ENCODE measurements at regions not wholly inside any gene's neighbourhood (a gene's known extent, or its start where the extent isn't known, plus 50 kb on each side); places are given as distances from the start of the nearest gene placed in this dataset.

GRCh38 chr22:48098921-48099245 is 1336.4 kb downstream of the TBC1D22A start:
- Histone ChIP-seq H3K4me1 (peaks cover 44 to 95% (median 72%) of the 10 kb centered on the region in 10 experiments), H3K4me2 (peak overlapping the region; percentile 60 to 100 (median 97)), H3K27ac (peak overlapping the region in 9 of 11 experiments; percentile 11 to 90 (median 74); a peak in 16 of 22 replicates), H3K4me3 (peak overlapping the region in 8 of 10 experiments; percentile 11 to 63 (median 50); a peak in 12 of 20 replicates), H3K9me3 (replicated peaks in 1 of 11) (peaks cover 11 to 22% (median 21%) of the 10 kb centered on the region in 11 experiments; a peak in 19 of 22 replicates), H3K27me3 (peaks cover 0 to 45% (median 0%) of the 10 kb centered on the region in 11 experiments; a peak in 7 of 22 replicates), H3K9ac (peak overlapping the region in 8 of 11 experiments; percentile 40 to 81 (median 66); a peak in 17 of 22 replicates), H4K20me1 (peaks cover 0 to 13% (median 0%) of the 10 kb centered on the region in 11 experiments; a peak in 3 of 22 replicates), H3K36me3 (no peaks in the 10 kb centered on the region)
- no peak for TF ChIP-seq Cebpa-rat (IDR thresholded peaks at IDR 0.05)

- Histone ChIP-seq H4K20me1 (peaks cover 0 to 13% (median 0%) of the 10 kb centered on the region in 11 experiments; a peak in 3 of 22 replicates), H3K27me3 (peaks cover 0 to 45% (median 0%) of the 10 kb centered on the region in 11 experiments; a peak in 7 of 22 replicates), H3K4me3 (peak overlapping the region in 6 of 10 experiments; percentile 11 to 63 (median 54); a peak in 10 of 20 replicates), H3K9ac (peak overlapping the region in 7 of 11 experiments; percentile 42 to 81 (median 75); a peak in 15 of 22 replicates), H3K27ac (peak overlapping the region in 9 of 11 experiments; percentile 11 to 90 (median 74); a peak in 17 of 22 replicates), H3K4me2 (peak overlapping the region; percentile 60 to 100 (median 97)), H3K4me1 (peaks cover 44 to 95% (median 77%) of the 10 kb centered on the region in 10 experiments), H3K36me3 (no peaks in the 10 kb centered on the region), H3K9me3 (replicated peaks in 1 of 11) (peaks cover 11 to 18% (median 17%) of the 10 kb centered on the region in 11 experiments; a peak in 19 of 22 replicates)
- TF ChIP-seq Cebpa-rat (IDR thresholded peaks at IDR 0.05), result no peak
These were observed 1335.9 kb downstream of the TBC1D22A start for GRCh38 chr22:48098243-48098920.

GRCh38 chr22:48097723-48098122 is 1335.3 kb downstream of the TBC1D22A start:
- Histone ChIP-seq H3K27me3 (peaks cover 0 to 45% (median 0%) of the 10 kb centered on the region in 11 experiments; a peak in 7 of 22 replicates), H3K4me3 (peak overlapping the region in 3 of 10 experiments; percentile 51 to 63 (median 56); a peak in 3 of 20 replicates), H3K4me2 (peak overlapping the region; percentile 60 to 100 (median 97); a peak in 21 of 22 replicates), H3K27ac (peak overlapping the region in 9 of 11 experiments; percentile 19 to 90 (median 74); a peak in 17 of 22 replicates), H3K9ac (peak overlapping the region in 7 of 11 experiments; percentile 22 to 81 (median 71); a peak in 13 of 22 replicates), H3K4me1 (peaks cover 44 to 95% (median 83%) of the 10 kb centered on the region in 10 experiments), H4K20me1 (peaks cover 0 to 13% (median 0%) of the 10 kb centered on the region in 11 experiments; a peak in 3 of 22 replicates), H3K9me3 (replicated peaks in 1 of 11) (peaks cover 7 to 12% (median 11%) of the 10 kb centered on the region in 11 experiments; a peak in 19 of 22 replicates), H3K36me3 (no peaks in the 10 kb centered on the region)
- TF ChIP-seq Cebpa-rat (IDR thresholded peaks at IDR 0.05), result no peak

- no peaks in the 10 kb centered on the region for H3K36me3 ChIP-seq
- H3K4me1 ChIP-seq, result peaks cover 44 to 94% (median 84%) of the 10 kb centered on the region in 10 experiments
- peaks cover 0 to 45% (median 0%) of the 10 kb centered on the region in 11 experiments; a peak in 7 of 22 replicates for H3K27me3 ChIP-seq
- H3K4me3 ChIP-seq, result peak overlapping the region in 2 of 10 experiments; percentile 56 to 63; a peak in 2 of 20 replicates
- H3K9me3 ChIP-seq (replicated peaks in 1 of 11), result peaks cover under 1 to 5% (median 4%) of the 10 kb centered on the region in 11 experiments; a peak in 14 of 22 replicates
- H3K9ac ChIP-seq, result peak overlapping the region in 6 of 11 experiments; percentile 37 to 81 (median 73); a peak in 12 of 22 replicates
- peak overlapping the region in 9 of 11 experiments; percentile 19 to 90 (median 74); a peak in 16 of 22 replicates for H3K27ac ChIP-seq
- H3K4me2 ChIP-seq, result peak overlapping the region; percentile 60 to 100 (median 97); a peak in 21 of 22 replicates
- TF ChIP-seq Cebpa-rat (IDR thresholded peaks at IDR 0.05), result no peak
- H4K20me1 ChIP-seq, result peaks cover 0 to 13% (median 0%) of the 10 kb centered on the region in 11 experiments; a peak in 3 of 22 replicates
These were observed 1334.6 kb downstream of the TBC1D22A start for GRCh38 chr22:48096851-48097665.

GRCh38 chr22:48096411-48096810 is 1334.0 kb downstream of the TBC1D22A start:
- no peaks in the 10 kb centered on the region for H3K36me3 ChIP-seq
- H4K20me1 ChIP-seq, result peaks cover 0 to 13% (median 0%) of the 10 kb centered on the region in 11 experiments; a peak in 3 of 22 replicates
- H3K9ac ChIP-seq, result peak overlapping the region in 4 of 11 experiments; percentile 21 to 81 (median 73); a peak in 6 of 22 replicates
- peak overlapping the region in 4 of 11 experiments; percentile 74 to 88 (median 84); a peak in 6 of 22 replicates for H3K27ac ChIP-seq
- H3K4me3 ChIP-seq, result 0 out of 20 replicates have a peak overlapping the region, but pooled peaks of 1 of the 10 experiments have one; percentile 63
- H3K4me1 ChIP-seq, result peaks cover 44 to 94% (median 85%) of the 10 kb centered on the region in 10 experiments
- no peaks in the 10 kb centered on the region for H3K9me3 ChIP-seq (replicated peaks in 1 of 11)
- no peak for TF ChIP-seq Cebpa-rat (IDR thresholded peaks at IDR 0.05)
- peaks cover 0 to 46% (median 0%) of the 10 kb centered on the region in 11 experiments; a peak in 7 of 22 replicates for H3K27me3 ChIP-seq
- H3K4me2 ChIP-seq, result peak overlapping the region in 9 of 11 experiments; percentile 84 to 100 (median 97); a peak in 17 of 22 replicates

GRCh38 chr22:48093981-48094380 is 1331.5 kb downstream of the TBC1D22A start:
- Histone ChIP-seq H3K4me3 (no peak overlapping the region), H3K36me3 (no peaks in the 10 kb centered on the region), H3K27ac (no peak overlapping the region), H3K9ac (no peak overlapping the region), H3K9me3 (replicated peaks in 1 of 11) (no peaks in the 10 kb centered on the region), H3K4me1 (peaks cover 39 to 88% (median 79%) of the 10 kb centered on the region in 10 experiments), H3K4me2 (peak overlapping the region in 8 of 11 experiments; percentile 22 to 57 (median 48); a peak in 13 of 22 replicates), H3K27me3 (peaks cover 0 to 36% (median 0%) of the 10 kb centered on the region in 11 experiments; a peak in 7 of 22 replicates), H4K20me1 (peaks cover 0 to 11% (median 0%) of the 10 kb centered on the region in 11 experiments; a peak in 3 of 22 replicates)
- no peak for TF ChIP-seq Cebpa-rat (IDR thresholded peaks at IDR 0.05)

- peak overlapping the region in 7 of 11 experiments; percentile 26 to 57 (median 48); a peak in 12 of 22 replicates for H3K4me2 ChIP-seq
- H3K27ac ChIP-seq, result no peak overlapping the region
- H3K9ac ChIP-seq, result no peak overlapping the region
- TF ChIP-seq Cebpa-rat (IDR thresholded peaks at IDR 0.05), result no peak
- H3K4me1 ChIP-seq, result peaks cover 28 to 79% (median 68%) of the 10 kb centered on the region in 10 experiments
- H3K9me3 ChIP-seq (replicated peaks in 1 of 11), result no peaks in the 10 kb centered on the region
- H3K36me3 ChIP-seq, result no peaks in the 10 kb centered on the region
- peaks cover 0 to 24% (median 0%) of the 10 kb centered on the region in 11 experiments; a peak in 4 of 22 replicates for H3K27me3 ChIP-seq
- 0 out of 22 replicates have a peak, but pooled peaks cover 0 to 7% (median 0%) of the 10 kb centered on the region in 11 experiments for H4K20me1 ChIP-seq
- H3K4me3 ChIP-seq, result no peak overlapping the region
These were observed 1330.4 kb downstream of the TBC1D22A start for GRCh38 chr22:48092866-48093265.
